ENCODE measurements at regions not wholly inside any gene's neighbourhood (a gene's known extent, or its start where the extent isn't known, plus 50 kb on each side); places are given as distances from the start of the nearest gene placed in this dataset.
A peak's percentile ranks its signal among the peaks of the same experiment; 100 is the strongest.

GRCh38 chr16:85470873-85471272 is 142.2 kb upstream of the GSE1 start:
- Histone ChIP-seq H3K4me3 (ENCODE audit: low read depth, low read length) (no peak overlapping the region), H3K27me3 (ENCODE audit: control insufficient read depth, insufficient read depth, low read length) (peaks cover 4% of the 10 kb centered on the region), H3K36me3 (ENCODE audit: control insufficient read depth, insufficient read depth, low read length) (no peaks in the 10 kb centered on the region)
- no peak for FAIRE-seq
- no peak for DNase-seq (ENCODE audit: low read depth)
- no peak for TF ChIP-seq CTCF (IDR thresholded peaks at IDR 0.05; ENCODE audit: insufficient read depth, low read length, severe bottlenecking)

- no peak overlapping the region for H3K4me3 ChIP-seq (ENCODE audit: low read depth, low read length)
- no peaks in the 10 kb centered on the region for H3K36me3 ChIP-seq (ENCODE audit: control insufficient read depth, insufficient read depth, low read length)
- TF ChIP-seq CTCF (IDR thresholded peaks at IDR 0.05; ENCODE audit: insufficient read depth, low read length, severe bottlenecking) = no peak
- peaks cover 4% of the 10 kb centered on the region for H3K27me3 ChIP-seq (ENCODE audit: control insufficient read depth, insufficient read depth, low read length)
- no peak for FAIRE-seq
- peak; percentile 29 for DNase-seq (ENCODE audit: low read depth)
Measured at GRCh38 chr16:85471469-85472431, 141.4 kb upstream of the GSE1 start.

- peaks cover 4% of the 10 kb centered on the region for H3K27me3 ChIP-seq (ENCODE audit: control insufficient read depth, insufficient read depth, low read length)
- no peaks in the 10 kb centered on the region for H3K36me3 ChIP-seq (ENCODE audit: control insufficient read depth, insufficient read depth, low read length)
- no peak overlapping the region for H3K4me3 ChIP-seq (ENCODE audit: low read depth, low read length)
- no peak for DNase-seq (ENCODE audit: low read depth)
- no peak for FAIRE-seq
- TF ChIP-seq CTCF (IDR thresholded peaks at IDR 0.05; ENCODE audit: insufficient read depth, low read length, severe bottlenecking) = no peak
Measured at GRCh38 chr16:85472514-85472913, 140.6 kb upstream of the GSE1 start.

GRCh38 chr16:85473323-85473722 is 139.8 kb upstream of the GSE1 start:
- TF ChIP-seq CTCF (IDR thresholded peaks at IDR 0.05; ENCODE audit: insufficient read depth, low read length, severe bottlenecking) = no peak
- Histone ChIP-seq H3K27me3 (ENCODE audit: control insufficient read depth, insufficient read depth, low read length) (peaks cover 4% of the 10 kb centered on the region), H3K36me3 (ENCODE audit: control insufficient read depth, insufficient read depth, low read length) (no peaks in the 10 kb centered on the region), H3K4me3 (ENCODE audit: low read depth, low read length) (no peak overlapping the region)
- no peak for FAIRE-seq
- DNase-seq (ENCODE audit: low read depth) = no peak

- no peak for TF ChIP-seq CTCF (IDR thresholded peaks at IDR 0.05; ENCODE audit: insufficient read depth, low read length, severe bottlenecking)
- H3K4me3 ChIP-seq (ENCODE audit: low read depth, low read length) = no peak overlapping the region
- FAIRE-seq (no peak), DNase-seq (ENCODE audit: low read depth) (no peak)
- H3K36me3 ChIP-seq (ENCODE audit: control insufficient read depth, insufficient read depth, low read length) = no peaks in the 10 kb centered on the region
- peaks cover 4% of the 10 kb centered on the region for H3K27me3 ChIP-seq (ENCODE audit: control insufficient read depth, insufficient read depth, low read length)
Measured at GRCh38 chr16:85473909-85474620, 139.1 kb upstream of the GSE1 start.

Measured in bronchial epithelial cell (primary cell).